ENCODE measurements at regions not wholly inside any gene's neighbourhood (a gene's known extent, or its start where the extent isn't known, plus 50 kb on each side); places are given as distances from the start of the nearest gene placed in this dataset.
"Not testable (repeated sequence)": the region's sequence is repeated elsewhere in the genome, so short reads cannot be mapped to it uniquely, and the experiment has no call there.

- Histone ChIP-seq H3K4me3 (ENCODE audit: low read depth, low read length) (no peak overlapping the region), H3K36me3 (ENCODE audit: insufficient read depth) (no peaks in the 10 kb centered on the region), H3K27ac (ENCODE audit: low read depth) (no peak overlapping the region), H3K4me1 (ENCODE audit: insufficient read depth) (no peaks in the 10 kb centered on the region)
- DNase-seq (ENCODE audit: extremely low spot score): no peak
- 58% methylated on average over 2 of the region's 2 CpGs for WGBS
These were observed 308.8 kb downstream of the NPHP4 start for GRCh38 chr1:5683446-5683845.

- no peak for DNase-seq (ENCODE audit: extremely low spot score)
- Histone ChIP-seq H3K36me3 (ENCODE audit: insufficient read depth) (no peaks in the 10 kb centered on the region), H3K4me1 (ENCODE audit: insufficient read depth) (no peaks in the 10 kb centered on the region), H3K4me3 (ENCODE audit: low read depth, low read length) (no peak overlapping the region), H3K27ac (ENCODE audit: low read depth) (no peak overlapping the region)
- WGBS: 55% methylated on average over 16 of the region's 16 CpGs
These were observed 309.5 kb downstream of the NPHP4 start for GRCh38 chr1:5682626-5683225.

DNA sequence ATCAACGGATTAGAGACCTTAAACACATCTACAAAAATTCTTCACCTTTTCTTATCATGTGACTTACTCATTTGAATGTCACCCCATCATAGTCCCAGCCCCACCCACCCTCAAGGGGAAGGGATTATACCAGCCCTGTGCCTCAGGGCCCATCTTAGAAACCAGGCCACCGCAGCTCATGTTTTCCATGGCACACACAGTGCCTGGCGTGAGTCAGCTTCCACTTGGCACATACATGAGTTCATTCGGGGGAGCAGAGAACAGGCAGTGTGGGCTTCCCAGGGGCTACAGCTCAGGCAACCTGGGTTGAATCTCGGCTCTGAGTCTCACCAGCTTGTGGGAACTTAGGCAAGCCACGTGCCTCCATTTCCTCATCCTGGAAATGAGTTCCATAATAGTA lies 310.6 kb downstream of the NPHP4 start:
- Histone ChIP-seq H3K27ac (ENCODE audit: low read depth) (no peak overlapping the region), H3K4me1 (ENCODE audit: insufficient read depth) (no peaks in the 10 kb centered on the region), H3K36me3 (ENCODE audit: insufficient read depth) (no peaks in the 10 kb centered on the region), H3K4me3 (ENCODE audit: low read depth, low read length) (no peak overlapping the region)
- 71% methylated on average over 6 of the region's 6 CpGs for WGBS
- no peak for DNase-seq (ENCODE audit: extremely low spot score)

GRCh38 chr1:5680600-5680999 lies 311.6 kb downstream of the NPHP4 start:
- Histone ChIP-seq H3K36me3 (ENCODE audit: insufficient read depth) (no peaks in the 10 kb centered on the region), H3K4me3 (ENCODE audit: low read depth, low read length) (no peak overlapping the region), H3K27ac (ENCODE audit: low read depth) (no peak overlapping the region), H3K4me1 (ENCODE audit: insufficient read depth) (no peaks in the 10 kb centered on the region)
- no peak for DNase-seq (ENCODE audit: extremely low spot score)
- WGBS: 78% methylated on average over 4 of the region's 4 CpGs

DNA sequence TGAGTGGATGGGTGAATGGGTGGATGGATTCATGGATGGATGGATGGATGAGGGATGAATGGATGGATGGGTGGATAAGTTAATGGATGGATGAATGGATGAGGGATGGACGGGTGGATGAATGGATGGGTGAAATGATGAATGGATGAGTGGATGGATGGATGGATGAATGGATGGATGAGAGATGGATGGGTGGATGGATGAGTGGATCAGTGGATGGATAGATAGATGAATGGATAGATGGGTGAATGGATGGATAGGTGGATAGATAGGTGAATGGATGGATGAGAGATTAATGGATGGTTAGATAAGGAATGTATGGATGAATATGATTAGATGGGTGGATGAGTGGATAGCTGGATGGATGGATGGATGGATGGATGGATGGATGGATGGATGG lies 313.5 kb downstream of the NPHP4 start:
- Histone ChIP-seq H3K4me3 (ENCODE audit: low read depth, low read length) (no peak overlapping the region), H3K27ac (ENCODE audit: low read depth) (no peak overlapping the region), H3K4me1 (ENCODE audit: insufficient read depth) (no peaks in the 10 kb centered on the region), H3K36me3 (ENCODE audit: insufficient read depth) (no peaks in the 10 kb centered on the region)
- 77% methylated on average over 1 of the region's 1 CpG for WGBS
- DNase-seq (ENCODE audit: extremely low spot score): no peak

GRCh38 chr1:5672355-5672754 lies 319.9 kb downstream of the NPHP4 start:
- DNase-seq (ENCODE audit: extremely low spot score); H3K36me3 ChIP-seq (ENCODE audit: insufficient read depth); H3K27ac ChIP-seq (ENCODE audit: low read depth); H3K4me1 ChIP-seq (ENCODE audit: insufficient read depth); H3K4me3 ChIP-seq (ENCODE audit: low read depth, low read length): not testable (repeated sequence)
- 33% methylated on average over 5 of the region's 5 CpGs for WGBS

GRCh38 chr1:5670590-5671350 lies 321.5 kb downstream of the NPHP4 start:
- no peak for DNase-seq (ENCODE audit: extremely low spot score)
- 28% methylated on average over 9 of the region's 9 CpGs for WGBS
- Histone ChIP-seq H3K4me1 (ENCODE audit: insufficient read depth) (no peaks in the 10 kb centered on the region), H3K4me3 (ENCODE audit: low read depth, low read length) (no peak overlapping the region), H3K36me3 (ENCODE audit: insufficient read depth) (no peaks in the 10 kb centered on the region), H3K27ac (ENCODE audit: low read depth) (no peak overlapping the region)

DNA sequence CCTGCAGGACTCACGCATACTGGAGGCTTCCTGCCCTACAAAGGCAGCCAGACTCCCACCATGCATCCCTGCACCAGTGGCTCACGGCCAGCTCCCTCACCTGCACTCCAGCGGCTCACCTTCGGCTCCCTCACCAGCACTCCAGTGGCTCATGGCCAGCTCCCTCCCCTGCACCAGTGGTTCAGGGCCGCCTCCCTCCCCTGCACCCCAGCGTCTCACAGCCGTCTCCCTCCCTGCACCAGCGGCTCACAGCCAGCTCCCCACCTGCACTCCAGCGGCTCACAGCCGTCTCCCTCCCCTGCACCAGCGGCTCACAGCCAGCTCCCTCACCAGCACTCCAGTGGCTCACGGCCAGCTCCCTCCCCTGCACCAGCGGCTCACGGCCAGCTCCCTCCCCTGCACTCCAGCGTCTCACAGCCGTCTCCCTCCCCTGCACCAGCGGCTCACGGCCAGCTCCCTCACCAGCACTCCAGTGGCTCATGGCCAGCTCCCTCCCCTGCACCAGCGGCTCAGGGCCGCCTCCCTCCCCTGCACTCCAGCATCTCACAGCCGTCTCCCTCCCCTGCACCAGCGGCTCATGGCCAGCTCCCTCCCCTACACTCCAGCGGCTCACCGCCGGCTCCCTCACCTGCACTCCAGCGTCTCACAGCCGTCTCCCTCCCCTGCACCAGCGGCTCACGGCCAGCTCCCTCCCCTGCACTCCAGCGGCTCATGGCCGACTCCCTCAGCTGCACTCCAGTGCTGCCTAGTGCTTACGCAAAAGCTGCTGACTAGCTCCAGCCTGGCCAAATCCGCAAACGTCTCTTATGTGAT lies 324.5 kb downstream of the NPHP4 start:
- Histone ChIP-seq H3K4me3 (ENCODE audit: low read depth, low read length) (no peak overlapping the region), H3K27ac (ENCODE audit: low read depth) (no peak overlapping the region), H3K4me1 (ENCODE audit: insufficient read depth) (no peaks in the 10 kb centered on the region), H3K36me3 (ENCODE audit: insufficient read depth) (no peaks in the 10 kb centered on the region)
- WGBS: 48% methylated on average over 34 of the region's 34 CpGs
- no peak for DNase-seq (ENCODE audit: extremely low spot score)

DNA sequence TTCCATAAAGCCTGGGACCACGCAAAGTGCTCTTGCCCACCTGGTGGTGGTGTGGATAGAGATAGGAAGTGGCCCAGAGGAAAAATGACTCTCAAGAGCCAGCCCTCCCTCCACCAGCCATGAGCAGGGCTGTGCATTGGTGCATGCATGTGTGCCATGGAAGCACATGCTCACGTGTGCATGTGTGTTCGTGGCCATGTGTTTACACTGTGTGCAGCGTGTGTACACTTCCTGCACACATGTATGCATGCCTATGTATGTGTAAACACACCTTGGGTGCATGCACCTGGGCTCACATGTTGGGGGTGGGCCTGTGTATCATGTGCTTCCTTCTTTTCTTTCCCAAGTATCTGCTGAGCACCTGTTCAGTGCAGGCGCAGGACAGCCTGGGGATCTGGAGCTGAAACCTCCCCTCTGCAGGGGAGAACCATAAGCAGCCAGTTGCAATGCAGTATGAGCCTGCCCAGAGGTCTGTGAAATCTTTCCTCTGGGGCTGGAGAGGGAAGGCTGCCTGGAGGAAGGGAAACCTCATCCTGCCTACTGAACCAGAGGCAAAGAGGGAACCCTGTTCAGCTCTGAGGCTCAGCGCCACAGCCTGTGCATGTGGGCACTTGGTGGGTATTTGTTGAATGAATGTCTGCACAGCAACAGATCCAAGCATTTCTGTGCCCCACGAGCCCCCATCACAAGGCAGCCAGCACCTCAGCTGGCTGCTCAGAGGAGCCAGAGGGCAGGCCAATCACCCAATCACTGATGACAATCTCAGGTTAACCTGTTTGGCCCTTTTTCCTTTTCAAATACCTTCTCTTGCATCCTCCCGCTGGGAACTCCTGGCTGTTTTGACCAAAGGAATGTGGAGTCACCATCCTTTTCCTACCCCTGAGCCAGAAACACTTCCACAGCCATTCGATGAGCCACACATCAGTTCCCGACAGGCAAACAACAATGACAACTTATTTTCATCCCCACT lies 327.0 kb downstream of the NPHP4 start:
- H3K27ac ChIP-seq (ENCODE audit: low read depth): no peak overlapping the region
- H3K4me1 ChIP-seq (ENCODE audit: insufficient read depth): no peaks in the 10 kb centered on the region
- DNase-seq (ENCODE audit: extremely low spot score): no peak
- no peaks in the 10 kb centered on the region for H3K36me3 ChIP-seq (ENCODE audit: insufficient read depth)
- WGBS: 75% methylated on average over 10 of the region's 10 CpGs
- H3K4me3 ChIP-seq (ENCODE audit: low read depth, low read length): no peak overlapping the region

- Histone ChIP-seq H3K27ac (ENCODE audit: low read depth) (no peak overlapping the region), H3K4me1 (ENCODE audit: insufficient read depth) (no peaks in the 10 kb centered on the region), H3K36me3 (ENCODE audit: insufficient read depth) (no peaks in the 10 kb centered on the region), H3K4me3 (ENCODE audit: low read depth, low read length) (no peak overlapping the region)
- no peak for DNase-seq (ENCODE audit: extremely low spot score)
- WGBS: 76% methylated on average over 9 of the region's 9 CpGs
These were observed 328.0 kb downstream of the NPHP4 start for GRCh38 chr1:5664081-5664768.

GRCh38 chr1:5662744-5663126 lies 329.5 kb downstream of the NPHP4 start:
- DNase-seq (ENCODE audit: extremely low spot score): no peak
- no peaks in the 10 kb centered on the region for H3K4me1 ChIP-seq (ENCODE audit: insufficient read depth)
- whole genome bisulfite sequencing: 68% methylated on average over 5 of the region's 5 CpGs
- no peak overlapping the region for H3K27ac ChIP-seq (ENCODE audit: low read depth)
- no peaks in the 10 kb centered on the region for H3K36me3 ChIP-seq (ENCODE audit: insufficient read depth)
- H3K4me3 ChIP-seq (ENCODE audit: low read depth, low read length): no peak overlapping the region

GRCh38 chr1:5662086-5662743 lies 330.0 kb downstream of the NPHP4 start:
- 71% methylated on average over 9 of the region's 9 CpGs for WGBS
- Histone ChIP-seq H3K4me1 (ENCODE audit: insufficient read depth) (no peaks in the 10 kb centered on the region), H3K36me3 (ENCODE audit: insufficient read depth) (no peaks in the 10 kb centered on the region), H3K4me3 (ENCODE audit: low read depth, low read length) (no peak overlapping the region), H3K27ac (ENCODE audit: low read depth) (no peak overlapping the region)
- no peak for DNase-seq (ENCODE audit: extremely low spot score)

Measured in urinary bladder (tissue), 3 donors.